GM21528 (cell line): ENCODE measurements at regions not wholly inside any gene's neighbourhood (a gene's known extent, or its start where the extent isn't known, plus 50 kb on each side); places are given as distances from the start of the nearest gene placed in this dataset.

Experiments used
- ATAC-seq: cut with Tn5 transposase; IDR thresholded peaks from one replicate; pipeline ENCODE4 v1.9.1; 2021; ENCODE audit warnings: mild to moderate bottlenecking, moderate library complexity; ENCODE audit not compliant: unreplicated experiment, low FRiP score

DNA sequence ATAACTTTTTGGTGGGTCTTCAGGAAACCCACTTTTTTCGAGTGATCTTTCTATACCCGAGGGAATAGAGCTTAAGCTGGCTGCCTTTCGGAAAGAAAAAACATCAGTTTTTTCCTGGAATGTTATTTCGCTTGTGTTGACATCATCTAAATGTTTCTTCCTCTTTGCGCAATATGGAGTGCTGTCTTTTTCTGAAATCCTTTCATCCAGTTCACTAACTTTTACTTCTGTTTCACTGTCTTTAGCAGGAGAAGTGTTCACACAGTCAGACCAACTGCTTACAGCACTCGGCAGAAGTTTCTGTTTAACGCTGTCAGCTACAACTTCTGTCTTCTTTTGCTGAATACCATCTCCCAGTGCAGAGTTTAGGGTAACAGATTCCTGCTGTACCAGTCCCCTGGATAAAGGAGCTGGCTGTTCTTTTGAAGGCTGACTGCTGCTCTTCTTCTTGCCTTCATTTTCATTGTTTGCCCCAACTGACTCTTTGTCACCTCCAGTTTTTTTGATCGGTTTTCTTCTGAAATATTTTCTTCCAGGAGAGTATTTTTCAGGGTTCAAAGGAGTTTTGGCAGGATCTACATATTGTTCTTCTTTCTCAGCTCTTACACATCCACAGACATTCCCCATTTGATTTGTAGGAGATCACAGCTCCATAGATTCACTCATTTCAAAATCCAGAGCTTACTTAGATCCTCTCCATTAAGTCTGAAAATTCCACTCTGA is 50.0 kb upstream of the DST start:
- no peak for ATAC-seq
